GM12891 (cell line): ENCODE measurements at regions not wholly inside any gene's neighbourhood (a gene's known extent, or its start where the extent isn't known, plus 50 kb on each side); places are given as distances from the start of the nearest gene placed in this dataset.
A peak's percentile ranks its signal among the peaks of the same experiment; 100 is the strongest.

Experiments
- POLR2A ChIP-seq: IDR thresholded peaks from 2 replicates; pipeline ENCODE4 v1.6.1; 2011; ENCODE audit warnings: low read depth, low read length, control low read depth
- POLR2AphosphoS5 ChIP-seq: IDR thresholded peaks from 2 replicates; pipeline ENCODE4 v1.6.1; 2011; ENCODE audit warnings: low read depth, low read length, control low read depth
- SPI1 ChIP-seq: IDR thresholded peaks from 2 replicates; pipeline ENCODE4 v1.6.1; 2011; ENCODE audit warnings: low read depth, low read length, control low read depth
- TAF1 ChIP-seq: IDR thresholded peaks from 2 replicates; pipeline ENCODE4 v1.6.1; 2011; ENCODE audit warnings: low read depth, low read length, control low read depth

DNA sequence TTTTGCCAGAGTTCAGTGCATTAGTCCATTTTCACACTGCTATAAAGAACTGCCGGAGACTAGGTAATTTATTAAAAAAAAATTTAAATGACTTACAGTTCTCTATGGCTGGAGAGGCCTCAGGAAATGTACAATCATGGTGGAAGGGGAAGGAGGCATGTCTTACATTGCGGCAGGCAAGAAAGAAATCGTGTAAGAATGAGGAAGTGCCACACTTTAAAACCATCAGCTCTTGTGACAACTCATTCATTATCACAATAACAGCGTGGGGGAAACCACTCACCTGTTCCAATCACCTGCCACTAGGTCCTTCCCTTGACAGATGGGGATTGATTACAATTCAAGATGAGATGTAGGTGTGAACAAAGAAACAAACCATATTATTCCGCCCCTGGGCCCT lies 1361.4 kb downstream of the NSUN3 start:
- TF ChIP-seq POLR2AphosphoS5 (no peak), POLR2A (no peak), TAF1 (no peak), SPI1 (peak; percentile 42; the same call in 1 of the 2 replicates)
